ENCODE measurements at regions not wholly inside any gene's neighbourhood (a gene's known extent, or its start where the extent isn't known, plus 50 kb on each side); places are given as distances from the start of the nearest gene placed in this dataset.

GRCh38 chr12:24605466-24605865, 343.4 kb downstream of the BCAT1 start:
- Histone ChIP-seq H3K27me3 (no peaks in the 10 kb centered on the region), H3K4me3 (no peak overlapping the region), H3K36me3 (no peaks in the 10 kb centered on the region), H3K9me3 (no peaks in the 10 kb centered on the region), H3K27ac (no peak overlapping the region), H3K4me1 (peaks cover 0 to 14% of the 10 kb centered on the region in 2 donors)
- intact Hi-C loops (cut with DNase I) = no loop called here
- DNase-seq (ENCODE audit: low spot score in 2 of 2) = no peak
- TF ChIP-seq CTCF (IDR thresholded peaks at IDR 0.05) = no peak

- H3K27ac ChIP-seq = peak overlapping the region in 1 of 2 donors; percentile 14
- no peak overlapping the region for H3K4me3 ChIP-seq
- H3K27me3 ChIP-seq = no peaks in the 10 kb centered on the region
- no peaks in the 10 kb centered on the region for H3K36me3 ChIP-seq
- intact Hi-C loops (cut with DNase I) = no loop called here
- no peak for DNase-seq (ENCODE audit: low spot score in 2 of 2)
- TF ChIP-seq CTCF (IDR thresholded peaks at IDR 0.05) = no peak
- H3K9me3 ChIP-seq = no peaks in the 10 kb centered on the region
- H3K4me1 ChIP-seq = peaks cover 0 to 12% of the 10 kb centered on the region in 2 donors
Measured at GRCh38 chr12:24603371-24603770, 345.5 kb downstream of the BCAT1 start.

GRCh38 chr12:24600996-24601395, 347.9 kb downstream of the BCAT1 start:
- no peak for TF ChIP-seq CTCF (IDR thresholded peaks at IDR 0.05)
- H3K4me3 ChIP-seq = no peak overlapping the region
- H3K9me3 ChIP-seq = no peaks in the 10 kb centered on the region
- H3K27me3 ChIP-seq = no peaks in the 10 kb centered on the region
- DNase-seq (ENCODE audit: low spot score in 2 of 2) = no peak
- H3K27ac ChIP-seq = peak overlapping the region in 1 of 2 donors; percentile 38
- H3K4me1 ChIP-seq = peaks cover 0 to 8% of the 10 kb centered on the region in 2 donors
- intact Hi-C loops (cut with DNase I) = no loop called here
- H3K36me3 ChIP-seq = no peaks in the 10 kb centered on the region

GRCh38 chr12:24600551-24600950, 348.4 kb downstream of the BCAT1 start:
- TF ChIP-seq CTCF (IDR thresholded peaks at IDR 0.05) = no peak
- Histone ChIP-seq H3K4me3 (no peak overlapping the region), H3K4me1 (peaks cover 0 to 8% of the 10 kb centered on the region in 2 donors), H3K36me3 (no peaks in the 10 kb centered on the region), H3K27me3 (no peaks in the 10 kb centered on the region), H3K27ac (peak overlapping the region in 1 of 2 donors; percentile 38), H3K9me3 (no peaks in the 10 kb centered on the region)
- DNase-seq (ENCODE audit: low spot score in 2 of 2) = no peak
- intact Hi-C loops (cut with DNase I) = no loop called here

- Histone ChIP-seq H3K27me3 (no peaks in the 10 kb centered on the region), H3K27ac (no peak overlapping the region), H3K4me3 (no peak overlapping the region), H3K4me1 (peaks cover 0 to 8% of the 10 kb centered on the region in 2 donors), H3K36me3 (no peaks in the 10 kb centered on the region), H3K9me3 (no peaks in the 10 kb centered on the region)
- no peak for DNase-seq (ENCODE audit: low spot score in 2 of 2)
- intact Hi-C loops (cut with DNase I) = no loop called here
- TF ChIP-seq CTCF (IDR thresholded peaks at IDR 0.05) = no peak
Measured at GRCh38 chr12:24599736-24600135, 349.2 kb downstream of the BCAT1 start.

- H3K36me3 ChIP-seq = no peaks in the 10 kb centered on the region
- H3K9me3 ChIP-seq = no peaks in the 10 kb centered on the region
- no peak for DNase-seq (ENCODE audit: low spot score in 2 of 2)
- H3K4me1 ChIP-seq = peaks cover 0 to 5% of the 10 kb centered on the region in 2 donors
- no peak overlapping the region for H3K27ac ChIP-seq
- H3K4me3 ChIP-seq = no peak overlapping the region
- TF ChIP-seq CTCF (IDR thresholded peaks at IDR 0.05) = no peak
- H3K27me3 ChIP-seq = no peaks in the 10 kb centered on the region
- intact Hi-C loops (cut with DNase I) = loop anchor here (2.0 kb wide), 1 partner anchor 35 kb away; no protein-coding TSS in a partner anchor
Measured at GRCh38 chr12:24597580-24597979, 351.3 kb downstream of the BCAT1 start.

Measured in ascending aorta (tissue), 2 donors.